ENCODE measurements at regions not wholly inside any gene's neighbourhood (a gene's known extent, or its start where the extent isn't known, plus 50 kb on each side); places are given as distances from the start of the nearest gene placed in this dataset.

- Mint-ChIP-seq H3K4me3 (ENCODE audit: unreplicated experiment) (no peak overlapping the region), H3K9me3 (ENCODE audit: unreplicated experiment) (no peaks in the 10 kb centered on the region), H3K27me3 (ENCODE audit: unreplicated experiment) (peaks cover 9% of the 10 kb centered on the region), H3K27ac (ENCODE audit: unreplicated experiment) (no peak overlapping the region), H3K36me3 (ENCODE audit: low read depth, unreplicated experiment) (no peaks in the 10 kb centered on the region), H3K4me1 (ENCODE audit: unreplicated experiment) (peaks cover 6% of the 10 kb centered on the region)
- DNase-seq (ENCODE audit: low spot score) = no peak
- TF ChIP-seq, protein P1, sequence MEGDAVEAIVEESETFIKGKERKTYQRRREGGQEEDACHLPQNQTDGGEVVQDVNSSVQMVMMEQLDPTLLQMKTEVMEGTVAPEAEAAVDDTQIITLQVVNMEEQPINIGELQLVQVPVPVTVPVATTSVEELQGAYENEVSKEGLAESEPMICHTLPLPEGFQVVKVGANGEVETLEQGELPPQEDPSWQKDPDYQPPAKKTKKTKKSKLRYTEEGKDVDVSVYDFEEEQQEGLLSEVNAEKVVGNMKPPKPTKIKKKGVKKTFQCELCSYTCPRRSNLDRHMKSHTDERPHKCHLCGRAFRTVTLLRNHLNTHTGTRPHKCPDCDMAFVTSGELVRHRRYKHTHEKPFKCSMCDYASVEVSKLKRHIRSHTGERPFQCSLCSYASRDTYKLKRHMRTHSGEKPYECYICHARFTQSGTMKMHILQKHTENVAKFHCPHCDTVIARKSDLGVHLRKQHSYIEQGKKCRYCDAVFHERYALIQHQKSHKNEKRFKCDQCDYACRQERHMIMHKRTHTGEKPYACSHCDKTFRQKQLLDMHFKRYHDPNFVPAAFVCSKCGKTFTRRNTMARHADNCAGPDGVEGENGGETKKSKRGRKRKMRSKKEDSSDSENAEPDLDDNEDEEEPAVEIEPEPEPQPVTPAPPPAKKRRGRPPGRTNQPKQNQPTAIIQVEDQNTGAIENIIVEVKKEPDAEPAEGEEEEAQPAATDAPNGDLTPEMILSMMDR (IDR thresholded peaks at IDR 0.05; ENCODE audit: unreplicated experiment) = no peak
Observed at GRCh38 chr1:22285549-22286396, 142.9 kb upstream of the WNT4 start.

GRCh38 chr1:22286491-22286890, 143.6 kb upstream of the WNT4 start:
- TF ChIP-seq, protein P1 (IDR thresholded peaks at IDR 0.05; ENCODE audit: unreplicated experiment) = no peak
- H3K27me3 Mint-ChIP-seq (ENCODE audit: unreplicated experiment) = peaks cover 7% of the 10 kb centered on the region
- no peak for DNase-seq (ENCODE audit: low spot score)
- H3K27ac Mint-ChIP-seq (ENCODE audit: unreplicated experiment) = no peak overlapping the region
- H3K36me3 Mint-ChIP-seq (ENCODE audit: low read depth, unreplicated experiment) = no peaks in the 10 kb centered on the region
- H3K4me1 Mint-ChIP-seq (ENCODE audit: unreplicated experiment) = peaks cover 6% of the 10 kb centered on the region
- H3K9me3 Mint-ChIP-seq (ENCODE audit: unreplicated experiment) = no peaks in the 10 kb centered on the region
- H3K4me3 Mint-ChIP-seq (ENCODE audit: unreplicated experiment) = no peak overlapping the region

DNA sequence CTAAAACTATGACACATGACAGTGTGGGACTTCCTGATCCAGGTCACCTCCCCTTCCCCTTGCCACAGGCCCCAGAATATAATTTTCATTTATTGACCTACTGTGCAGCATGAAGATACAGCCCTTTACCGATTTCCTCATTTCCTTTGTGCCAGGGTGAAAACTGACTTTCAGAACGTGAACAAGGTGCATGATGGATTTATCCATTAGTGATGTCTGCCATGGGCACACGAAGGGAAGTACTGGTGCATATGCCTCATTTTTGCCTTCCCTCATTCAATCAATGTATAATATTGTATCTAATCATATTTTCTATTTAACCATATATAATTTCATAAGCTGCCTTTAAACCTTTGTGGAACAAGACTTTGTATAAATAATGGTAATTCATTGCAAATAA, 144.4 kb upstream of the WNT4 start:
- Mint-ChIP-seq H3K9me3 (ENCODE audit: unreplicated experiment) (no peaks in the 10 kb centered on the region), H3K36me3 (ENCODE audit: low read depth, unreplicated experiment) (no peaks in the 10 kb centered on the region), H3K4me1 (ENCODE audit: unreplicated experiment) (peaks cover 6% of the 10 kb centered on the region), H3K27me3 (ENCODE audit: unreplicated experiment) (peaks cover 8% of the 10 kb centered on the region), H3K4me3 (ENCODE audit: unreplicated experiment) (no peak overlapping the region), H3K27ac (ENCODE audit: unreplicated experiment) (no peak overlapping the region)
- DNase-seq (ENCODE audit: low spot score) = no peak
- TF ChIP-seq, protein P1 (IDR thresholded peaks at IDR 0.05; ENCODE audit: unreplicated experiment) = no peak

- H3K9me3 Mint-ChIP-seq (ENCODE audit: unreplicated experiment) = no peaks in the 10 kb centered on the region
- H3K27ac Mint-ChIP-seq (ENCODE audit: unreplicated experiment) = no peak overlapping the region
- peaks cover 8% of the 10 kb centered on the region for H3K27me3 Mint-ChIP-seq (ENCODE audit: unreplicated experiment)
- no peaks in the 10 kb centered on the region for H3K36me3 Mint-ChIP-seq (ENCODE audit: low read depth, unreplicated experiment)
- H3K4me3 Mint-ChIP-seq (ENCODE audit: unreplicated experiment) = no peak overlapping the region
- DNase-seq (ENCODE audit: low spot score) = no peak
- TF ChIP-seq, protein P1 (IDR thresholded peaks at IDR 0.05; ENCODE audit: unreplicated experiment) = no peak
- H3K4me1 Mint-ChIP-seq (ENCODE audit: unreplicated experiment) = peaks cover 6% of the 10 kb centered on the region
Observed at GRCh38 chr1:22287946-22288520, 145.1 kb upstream of the WNT4 start.

All from endothelial cell (in vitro differentiated cells).